ENCODE measurements at regions not wholly inside any gene's neighbourhood (a gene's known extent, or its start where the extent isn't known, plus 50 kb on each side); places are given as distances from the start of the nearest gene placed in this dataset.

DNA sequence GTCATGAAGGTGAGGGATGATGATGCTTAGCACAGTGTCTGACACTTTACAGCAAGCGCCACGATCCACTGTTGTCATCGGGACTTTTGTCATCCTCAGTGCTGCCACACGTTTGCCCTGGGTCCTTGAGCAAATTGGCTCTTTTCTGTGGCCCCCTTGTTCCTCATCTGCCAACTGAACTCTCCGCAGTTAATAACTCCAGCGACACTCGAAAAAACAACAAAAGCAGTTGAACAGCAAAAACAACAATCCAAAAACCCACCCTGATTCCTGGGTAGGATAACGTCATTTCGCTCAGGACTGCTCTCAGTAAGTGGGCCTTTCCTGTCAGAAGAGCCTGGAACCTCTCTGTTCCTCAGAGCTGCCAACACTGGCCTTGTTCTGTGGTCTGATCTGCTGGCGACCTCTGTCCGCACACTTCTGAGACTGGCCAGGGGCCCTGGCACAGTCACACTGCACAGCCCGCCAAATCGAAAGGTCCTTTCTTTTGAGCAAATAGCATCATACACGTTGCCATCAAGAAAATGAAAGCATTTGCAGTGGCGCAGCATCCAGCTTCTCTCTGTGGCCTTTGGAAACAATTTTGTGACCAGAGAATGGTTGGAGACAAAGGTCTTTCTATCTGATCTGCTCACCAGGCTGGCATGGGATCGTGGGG is 79.9 kb upstream of the SYT13 start:
- no peaks in the 10 kb centered on the region for H3K9me3 Mint-ChIP-seq
- no peak overlapping the region for H3K4me3 Mint-ChIP-seq
- TF ChIP-seq, protein P1, sequence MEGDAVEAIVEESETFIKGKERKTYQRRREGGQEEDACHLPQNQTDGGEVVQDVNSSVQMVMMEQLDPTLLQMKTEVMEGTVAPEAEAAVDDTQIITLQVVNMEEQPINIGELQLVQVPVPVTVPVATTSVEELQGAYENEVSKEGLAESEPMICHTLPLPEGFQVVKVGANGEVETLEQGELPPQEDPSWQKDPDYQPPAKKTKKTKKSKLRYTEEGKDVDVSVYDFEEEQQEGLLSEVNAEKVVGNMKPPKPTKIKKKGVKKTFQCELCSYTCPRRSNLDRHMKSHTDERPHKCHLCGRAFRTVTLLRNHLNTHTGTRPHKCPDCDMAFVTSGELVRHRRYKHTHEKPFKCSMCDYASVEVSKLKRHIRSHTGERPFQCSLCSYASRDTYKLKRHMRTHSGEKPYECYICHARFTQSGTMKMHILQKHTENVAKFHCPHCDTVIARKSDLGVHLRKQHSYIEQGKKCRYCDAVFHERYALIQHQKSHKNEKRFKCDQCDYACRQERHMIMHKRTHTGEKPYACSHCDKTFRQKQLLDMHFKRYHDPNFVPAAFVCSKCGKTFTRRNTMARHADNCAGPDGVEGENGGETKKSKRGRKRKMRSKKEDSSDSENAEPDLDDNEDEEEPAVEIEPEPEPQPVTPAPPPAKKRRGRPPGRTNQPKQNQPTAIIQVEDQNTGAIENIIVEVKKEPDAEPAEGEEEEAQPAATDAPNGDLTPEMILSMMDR (IDR thresholded peaks at IDR 0.05; ENCODE audit: unreplicated experiment in 3 of 3) = no peak
- peak overlapping the region; percentile 61 to 80 (median 73) for H3K27ac Mint-ChIP-seq
- H3K36me3 Mint-ChIP-seq (ENCODE audit: low read depth) = no peaks in the 10 kb centered on the region
- peaks cover 16% of the 10 kb centered on the region for H3K27me3 Mint-ChIP-seq (ENCODE audit: low read depth)
- H3K4me1 Mint-ChIP-seq = peaks cover 17% of the 10 kb centered on the region

DNA sequence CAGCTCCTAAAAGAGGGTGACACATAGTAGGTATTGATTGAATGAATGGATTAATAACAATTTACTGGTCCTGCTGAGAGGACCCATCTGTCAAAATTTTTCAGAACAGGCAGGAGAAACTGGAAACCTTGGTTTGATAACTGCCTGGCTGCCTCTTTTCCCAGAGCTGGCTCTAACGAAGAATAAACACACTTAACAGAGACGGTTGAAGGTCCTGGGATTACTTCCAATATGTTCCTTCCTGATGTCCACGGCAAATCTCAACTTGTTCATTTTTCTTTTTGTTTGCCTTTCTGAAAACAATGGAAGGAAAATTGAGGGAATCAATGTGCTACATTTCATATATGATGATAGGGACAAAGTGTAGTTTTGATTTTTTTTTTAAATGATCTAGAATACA is 76.5 kb upstream of the SYT13 start:
- Mint-ChIP-seq H3K36me3 (ENCODE audit: low read depth) (no peaks in the 10 kb centered on the region), H3K4me3 (no peak overlapping the region), H3K4me1 (peaks cover 13% of the 10 kb centered on the region), H3K9me3 (no peaks in the 10 kb centered on the region), H3K27me3 (ENCODE audit: low read depth) (peaks cover 13% of the 10 kb centered on the region), H3K27ac (no peak overlapping the region)
- TF ChIP-seq, protein P1 (IDR thresholded peaks at IDR 0.05; ENCODE audit: unreplicated experiment in 3 of 3) = no peak

DNA sequence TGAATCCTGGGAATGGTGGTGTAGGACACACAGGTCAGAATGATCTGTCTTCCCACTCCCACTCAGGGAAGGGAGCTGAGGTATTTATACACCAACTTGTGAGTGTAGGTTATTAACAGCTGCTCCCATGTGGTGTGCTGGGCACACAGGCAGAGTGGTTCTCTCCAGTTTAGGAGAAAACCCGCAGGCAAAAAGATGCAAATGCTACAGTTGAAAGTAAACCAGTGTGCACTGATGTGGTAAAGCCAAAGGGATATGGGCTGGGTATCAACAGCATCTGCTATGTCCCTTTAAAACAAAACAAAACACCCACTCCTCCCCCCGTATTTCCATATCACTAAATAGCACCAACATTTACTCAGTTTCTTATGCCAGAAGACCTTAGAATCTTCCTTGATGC is 75.4 kb upstream of the SYT13 start:
- H3K36me3 Mint-ChIP-seq (ENCODE audit: low read depth) = no peaks in the 10 kb centered on the region
- peaks cover 11% of the 10 kb centered on the region for H3K4me1 Mint-ChIP-seq
- H3K27ac Mint-ChIP-seq = no peak overlapping the region
- H3K27me3 Mint-ChIP-seq (ENCODE audit: low read depth) = peaks cover 13% of the 10 kb centered on the region
- H3K4me3 Mint-ChIP-seq = no peak overlapping the region
- no peaks in the 10 kb centered on the region for H3K9me3 Mint-ChIP-seq
- TF ChIP-seq, protein P1 (IDR thresholded peaks at IDR 0.05; ENCODE audit: unreplicated experiment in 3 of 3) = no peak

DNA sequence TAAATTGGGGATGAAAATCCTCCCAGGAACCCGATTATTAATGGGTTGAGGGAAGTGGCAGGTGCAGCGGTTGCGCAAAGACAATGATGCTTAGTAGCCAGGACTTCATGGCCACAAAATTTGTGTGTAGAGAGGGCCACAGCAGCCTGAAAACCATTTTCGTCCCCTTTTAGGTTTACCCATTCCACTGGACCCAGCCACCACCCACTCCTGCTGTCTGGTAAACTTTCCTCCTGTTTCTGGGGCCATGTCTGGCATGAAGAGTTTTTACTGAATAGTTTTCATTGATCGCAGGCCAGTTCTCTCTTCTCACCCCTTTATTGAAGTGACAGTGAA is 69.5 kb upstream of the SYT13 start:
- H3K4me1 Mint-ChIP-seq = peaks cover 18% of the 10 kb centered on the region
- H3K27me3 Mint-ChIP-seq (ENCODE audit: low read depth) = peaks cover 13% of the 10 kb centered on the region
- peak overlapping the region; percentile 79 to 87 (median 85) for H3K4me3 Mint-ChIP-seq
- H3K36me3 Mint-ChIP-seq (ENCODE audit: low read depth) = no peaks in the 10 kb centered on the region
- TF ChIP-seq, protein P1 (IDR thresholded peaks at IDR 0.05; ENCODE audit: unreplicated experiment in 3 of 3) = no peak
- no peaks in the 10 kb centered on the region for H3K9me3 Mint-ChIP-seq
- peak overlapping the region; percentile 89 to 91 (median 90) for H3K27ac Mint-ChIP-seq

DNA sequence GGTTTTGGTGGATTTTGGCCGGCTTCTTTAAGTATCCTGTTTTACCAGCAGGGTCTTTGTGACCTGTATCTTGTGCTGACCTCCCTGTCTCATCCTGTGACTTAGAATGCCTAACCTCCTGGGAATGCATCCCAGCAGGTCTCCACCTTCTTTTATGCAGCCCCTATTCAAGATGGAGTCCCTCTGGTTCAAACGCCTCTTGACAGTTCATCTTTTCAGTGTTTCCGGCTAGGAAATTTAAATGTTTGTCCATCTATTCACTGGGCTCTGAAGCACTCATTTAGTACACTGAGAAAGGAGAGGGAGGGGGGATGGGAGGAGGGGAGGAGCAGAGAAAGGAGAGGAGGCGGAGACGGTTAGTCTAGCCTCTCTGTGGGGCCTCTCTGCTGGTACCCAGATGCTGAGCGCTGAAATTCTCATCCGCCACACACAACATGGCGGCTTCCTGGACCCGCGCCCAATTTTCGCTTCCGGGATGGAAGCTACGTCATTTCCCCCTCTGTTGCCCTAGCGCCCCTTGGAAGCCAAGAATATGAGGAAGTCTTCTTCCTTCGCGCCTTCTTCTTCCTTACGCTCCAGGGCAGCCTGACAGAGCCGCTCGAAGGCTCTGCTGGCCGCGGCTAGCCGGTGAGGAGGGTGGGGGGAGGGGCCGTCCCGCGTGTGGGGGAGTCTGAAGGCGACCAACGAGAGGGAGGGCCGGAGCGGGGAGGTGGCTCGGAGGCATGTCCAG is 69.0 kb upstream of the SYT13 start:
- TF ChIP-seq, protein P1 (IDR thresholded peaks at IDR 0.05; ENCODE audit: unreplicated experiment in 3 of 3) = no peak
- Mint-ChIP-seq H3K4me3 (peak overlapping the region; percentile 79 to 87 (median 85)), H3K9me3 (no peaks in the 10 kb centered on the region), H3K27me3 (ENCODE audit: low read depth) (peaks cover 10% of the 10 kb centered on the region), H3K36me3 (ENCODE audit: low read depth) (no peaks in the 10 kb centered on the region), H3K4me1 (peaks cover 22% of the 10 kb centered on the region), H3K27ac (peak overlapping the region; percentile 89 to 91 (median 90))

DNA sequence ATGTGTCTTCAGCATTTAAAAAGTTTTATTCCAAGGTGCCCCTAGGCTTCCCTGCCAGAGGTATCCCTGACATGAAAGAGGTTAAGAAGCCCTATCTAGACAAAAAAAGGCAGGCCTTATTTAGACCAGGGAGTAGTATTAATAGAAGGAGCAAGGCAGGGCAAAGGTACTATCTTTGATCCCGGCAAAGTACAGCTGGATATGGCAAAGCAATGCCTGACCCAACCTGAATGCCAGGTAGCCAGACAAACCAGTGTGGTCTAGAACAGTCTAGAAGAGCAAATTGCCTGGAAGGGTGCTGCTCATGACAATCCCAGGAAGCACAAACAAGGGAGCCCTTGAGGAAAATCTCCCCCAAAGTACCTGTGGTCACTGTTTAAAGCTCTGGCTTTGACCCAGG is 62.6 kb upstream of the SYT13 start:
- Mint-ChIP-seq H3K27ac (peak overlapping the region in 1 of 3 experiments; percentile 95), H3K4me3 (no peak overlapping the region), H3K9me3 (no peaks in the 10 kb centered on the region), H3K36me3 (ENCODE audit: low read depth) (no peaks in the 10 kb centered on the region), H3K4me1 (peaks cover 27% of the 10 kb centered on the region), H3K27me3 (ENCODE audit: low read depth) (no peaks in the 10 kb centered on the region)
- TF ChIP-seq, protein P1 (IDR thresholded peaks at IDR 0.05; ENCODE audit: unreplicated experiment in 3 of 3) = no peak
